Mesenchymal stem cell (in vitro differentiated cells and primary cell): ENCODE measurements at regions not wholly inside any gene's neighbourhood (a gene's known extent, or its start where the extent isn't known, plus 50 kb on each side); places are given as distances from the start of the nearest gene placed in this dataset.

Experiments used
- DNase-seq: peaks from one replicate; pipeline ENCODE4 v3.0.0-alpha.2; 2013
- H2AFZ ChIP-seq: one replicate; pipeline ENCODE4 v1.6.1; 2013; ENCODE audit warnings: low read depth, mild to moderate bottlenecking, control low read depth, inconsistent platforms, low read length, moderate library complexity
- H2AK5ac ChIP-seq: 2 replicates; pipeline ENCODE4 v1.6.1; 2013; ENCODE audit warnings: low read length, moderate library complexity, mild to moderate bottlenecking, inconsistent platforms; ENCODE audit not compliant: severe bottlenecking
- H2BK120ac ChIP-seq: one replicate; pipeline ENCODE4 v1.6.1; 2013; ENCODE audit warnings: low read depth, mild to moderate bottlenecking, inconsistent platforms, low read length, moderate library complexity
- H2BK12ac ChIP-seq, 2 experiments: one replicate each; pipeline ENCODE4 v1.6.1; 2013; ENCODE audit warnings: inconsistent platforms in 2 of 2, low read length in 2 of 2, mild to moderate bottlenecking in 2 of 2, moderate library complexity in 2 of 2, control low read depth in 1 of 2
- H2BK15ac ChIP-seq: one replicate; pipeline ENCODE4 v1.6.1; 2013; ENCODE audit warnings: mild to moderate bottlenecking, low read depth, inconsistent platforms; ENCODE audit not compliant: poor library complexity, severe bottlenecking
- H2BK5ac ChIP-seq: 2 replicates; pipeline ENCODE4 v1.6.1; 2013; ENCODE audit warnings: low read depth, mild to moderate bottlenecking, low read length, control low read depth, inconsistent platforms; ENCODE audit not compliant: poor library complexity, severe bottlenecking
- H3K14ac ChIP-seq, 2 experiments: one replicate each; pipeline ENCODE4 v1.6.1; 2013; ENCODE audit warnings: inconsistent platforms in 2 of 2, low read length in 2 of 2, control low read depth in 1 of 2, mild to moderate bottlenecking in 1 of 2, moderate library complexity in 1 of 2
- H3K18ac ChIP-seq, 2 experiments: one replicate each; pipeline ENCODE4 v1.6.1; 2013; ENCODE audit warnings: inconsistent platforms in 2 of 2, low read length in 2 of 2, control low read depth in 1 of 2, low read depth in 1 of 2, mild to moderate bottlenecking in 1 of 2
- H3K23ac ChIP-seq, 2 experiments: one replicate each; pipeline ENCODE4 v1.6.1; 2013; ENCODE audit warnings: inconsistent platforms in 2 of 2, low read length in 2 of 2, mild to moderate bottlenecking in 2 of 2, moderate library complexity in 2 of 2, control low read depth in 1 of 2
- H3K27ac ChIP-seq: 2 replicates; pipeline ENCODE4 v1.5.1; 2013; ENCODE audit warnings: mild to moderate bottlenecking, moderate library complexity, low read length, control low read depth, inconsistent platforms; ENCODE audit not compliant: poor library complexity, severe bottlenecking
- H3K27me3 ChIP-seq, 2 experiments: 2 replicates each; pipeline versions ENCODE4 v1.6.1 to v1.7.0; 2013; ENCODE audit warnings: low read length in 2 of 2, mild to moderate bottlenecking in 2 of 2, moderate library complexity in 2 of 2, control low read depth in 1 of 2, inconsistent platforms in 1 of 2; ENCODE audit not compliant: control insufficient read depth in 1 of 2, insufficient read depth in 1 of 2
- H3K36me3 ChIP-seq, 2 experiments: 2 replicates each; pipeline versions ENCODE4 v1.6.1 to v1.7.0; 2013; ENCODE audit warnings: low read length in 2 of 2, control low read depth in 1 of 2, inconsistent platforms in 1 of 2, low read depth in 1 of 2, mild to moderate bottlenecking in 1 of 2; ENCODE audit not compliant: insufficient read depth in 2 of 2, control insufficient read depth in 1 of 2
- H3K4ac ChIP-seq, 2 experiments: one replicate each; pipeline ENCODE4 v1.6.1; 2013; ENCODE audit warnings: inconsistent platforms in 2 of 2, low read length in 2 of 2, mild to moderate bottlenecking in 2 of 2, moderate library complexity in 2 of 2, control low read depth in 1 of 2, low read depth in 1 of 2
- H3K4me1 ChIP-seq: 2 replicates; pipeline ENCODE4 v1.6.1; 2013; ENCODE audit warnings: low read depth, low read length, control low read depth; ENCODE audit not compliant: control insufficient read depth, insufficient read depth
- H3K4me2 ChIP-seq: 2 replicates; pipeline ENCODE4 v1.6.1; 2013; ENCODE audit warnings: low read length, mild to moderate bottlenecking, inconsistent platforms; ENCODE audit not compliant: poor library complexity, severe bottlenecking
- H3K4me3 ChIP-seq, 2 experiments: 2 replicates each; pipeline versions ENCODE4 v1.5.1 to v1.7.0; 2013; ENCODE audit warnings: low read length in 2 of 2, mild to moderate bottlenecking in 2 of 2, control low read depth in 1 of 2, low read depth in 1 of 2; ENCODE audit not compliant: insufficient read depth in 1 of 2
- H3K79me1 ChIP-seq: replicated peaks from 2 replicates; pipeline ENCODE4 v1.6.1; 2013; ENCODE audit warnings: mild to moderate bottlenecking, control low read depth, low read length, inconsistent platforms; ENCODE audit not compliant: poor library complexity, severe bottlenecking
- H3K9ac ChIP-seq: 2 replicates; pipeline ENCODE4 v1.7.0; 2013; ENCODE audit warnings: mild to moderate bottlenecking, low read length, moderate library complexity
- H3K9me3 ChIP-seq: 2 replicates; pipeline ENCODE4 v1.7.0; 2013; ENCODE audit warnings: mild to moderate bottlenecking, low read length; ENCODE audit not compliant: control insufficient read depth
- H4K8ac ChIP-seq: one replicate; pipeline ENCODE4 v1.6.1; 2013; ENCODE audit warnings: inconsistent platforms, mild to moderate bottlenecking, low read length, moderate library complexity
- H4K91ac ChIP-seq: one replicate; pipeline ENCODE4 v1.6.1; 2013; ENCODE audit warnings: mild to moderate bottlenecking, low read length, inconsistent platforms
- WGBS: methylation state at CpG from one replicate; pipeline ENCODE4 v1.1.7; 2013; ENCODE audit warnings: mixed read lengths; 5-methylcytosine and 5-hydroxymethylcytosine counted together

DNA sequence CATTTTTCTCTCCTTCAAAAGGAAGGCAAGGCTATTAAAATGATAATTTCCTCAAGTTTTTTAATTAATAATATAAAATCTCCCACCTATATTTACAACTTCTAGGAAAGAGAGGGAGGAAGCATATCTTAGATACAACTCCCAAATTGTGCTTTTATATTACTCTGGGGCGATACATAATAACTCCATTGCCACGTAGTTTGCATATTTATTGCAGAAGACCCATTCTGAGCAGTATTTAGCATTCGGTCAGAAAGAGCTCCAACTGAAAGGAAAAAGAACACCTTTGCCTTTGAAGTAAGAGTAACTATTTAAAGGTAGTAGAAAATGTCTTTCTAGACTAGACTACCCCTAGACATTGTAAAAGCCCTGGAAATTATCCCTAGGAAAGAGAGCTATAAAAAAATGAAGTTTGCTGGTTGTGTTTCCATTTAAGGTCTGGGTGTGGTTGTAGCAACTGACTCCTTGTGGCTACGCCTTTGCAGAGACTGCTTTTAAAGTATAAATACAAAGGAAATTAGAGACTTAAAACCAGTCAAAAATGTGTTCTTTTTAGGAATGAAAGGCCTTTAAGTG, 566.1 kb downstream of the ZNF608 start:
- no peak for DNase-seq
- no peak overlapping the region for H2BK15ac ChIP-seq
- H2AFZ ChIP-seq = no peak overlapping the region
- H3K79me1 ChIP-seq = no peaks in the 10 kb centered on the region
- H2BK5ac ChIP-seq = no peak overlapping the region
- WGBS = 96% methylated on average over 4 of the region's 4 CpGs
- H3K4me1 ChIP-seq = no peaks in the 10 kb centered on the region
- no peaks in the 10 kb centered on the region for H3K27me3 ChIP-seq
- no peak overlapping the region for H3K4me3 ChIP-seq
- H3K9ac ChIP-seq = no peak overlapping the region
- H3K23ac ChIP-seq = no peak overlapping the region
- H4K91ac ChIP-seq = no peak overlapping the region
- no peak overlapping the region for H3K18ac ChIP-seq
- no peak overlapping the region for H2BK12ac ChIP-seq
- no peak overlapping the region for H3K4ac ChIP-seq
- H3K14ac ChIP-seq = no peak overlapping the region
- H3K9me3 ChIP-seq = peaks cover 3% of the 10 kb centered on the region
- no peak overlapping the region for H2BK120ac ChIP-seq
- H3K36me3 ChIP-seq = no peaks in the 10 kb centered on the region
- H3K4me2 ChIP-seq = no peak overlapping the region
- H2AK5ac ChIP-seq = no peak overlapping the region
- no peak overlapping the region for H3K27ac ChIP-seq
- no peak overlapping the region for H4K8ac ChIP-seq

DNA sequence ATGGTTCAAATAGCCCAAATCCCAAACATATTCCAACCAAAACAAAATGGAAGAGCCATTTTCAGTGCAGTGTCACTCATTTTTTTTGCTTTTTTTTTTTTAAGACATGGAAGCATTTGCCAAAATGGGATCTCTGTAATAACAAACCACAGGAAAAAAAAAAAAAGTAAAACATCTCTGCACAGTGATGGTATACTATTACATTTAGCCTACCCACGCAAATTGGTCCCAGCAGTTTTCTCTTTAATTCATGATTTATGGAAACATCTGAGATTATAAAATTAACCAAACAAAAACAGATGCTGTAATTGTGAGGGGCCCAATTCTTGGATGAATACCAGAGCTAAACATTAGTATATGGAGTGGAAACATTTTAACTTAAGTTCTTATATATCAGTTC, 566.6 kb downstream of the ZNF608 start:
- no peak overlapping the region for H3K14ac ChIP-seq
- H2BK12ac ChIP-seq = no peak overlapping the region
- no peak overlapping the region for H3K9ac ChIP-seq
- H3K18ac ChIP-seq = no peak overlapping the region
- H3K4me2 ChIP-seq = no peak overlapping the region
- H3K27ac ChIP-seq = no peak overlapping the region
- H3K27me3 ChIP-seq = no peaks in the 10 kb centered on the region
- no peak overlapping the region for H2BK120ac ChIP-seq
- no peaks in the 10 kb centered on the region for H3K4me1 ChIP-seq
- DNase-seq = no peak
- H3K4me3 ChIP-seq = no peak overlapping the region
- no peak overlapping the region for H2AFZ ChIP-seq
- H3K4ac ChIP-seq = no peak overlapping the region
- WGBS = no CpG with 5 or more reads among the region's 1 CpG
- no peaks in the 10 kb centered on the region for H3K79me1 ChIP-seq
- no peak overlapping the region for H2BK15ac ChIP-seq
- H3K36me3 ChIP-seq = no peaks in the 10 kb centered on the region
- no peak overlapping the region for H2AK5ac ChIP-seq
- H2BK5ac ChIP-seq = no peak overlapping the region
- H4K8ac ChIP-seq = no peak overlapping the region
- H3K23ac ChIP-seq = no peak overlapping the region
- H3K9me3 ChIP-seq = peaks cover 3% of the 10 kb centered on the region
- H4K91ac ChIP-seq = no peak overlapping the region

- Histone ChIP-seq H3K9me3 (peaks cover 11% of the 10 kb centered on the region), H3K9ac (no peak overlapping the region), H3K23ac (no peak overlapping the region), H3K79me1 (no peaks in the 10 kb centered on the region), H2BK15ac (no peak overlapping the region), H3K27me3 (no peaks in the 10 kb centered on the region), H3K4me1 (no peaks in the 10 kb centered on the region), H2BK12ac (no peak overlapping the region), H3K14ac (no peak overlapping the region), H3K18ac (no peak overlapping the region), H3K36me3 (no peaks in the 10 kb centered on the region), H4K8ac (no peak overlapping the region), H3K27ac (no peak overlapping the region), H2AK5ac (no peak overlapping the region), H4K91ac (no peak overlapping the region), H3K4me3 (no peak overlapping the region), H2BK120ac (no peak overlapping the region), H3K4ac (no peak overlapping the region), H2BK5ac (no peak overlapping the region), H3K4me2 (no peak overlapping the region), H2AFZ (no peak overlapping the region)
- DNase-seq = no peak
These were observed 568.4 kb downstream of the ZNF608 start for GRCh38 chr5:124178050-124178449.

DNA sequence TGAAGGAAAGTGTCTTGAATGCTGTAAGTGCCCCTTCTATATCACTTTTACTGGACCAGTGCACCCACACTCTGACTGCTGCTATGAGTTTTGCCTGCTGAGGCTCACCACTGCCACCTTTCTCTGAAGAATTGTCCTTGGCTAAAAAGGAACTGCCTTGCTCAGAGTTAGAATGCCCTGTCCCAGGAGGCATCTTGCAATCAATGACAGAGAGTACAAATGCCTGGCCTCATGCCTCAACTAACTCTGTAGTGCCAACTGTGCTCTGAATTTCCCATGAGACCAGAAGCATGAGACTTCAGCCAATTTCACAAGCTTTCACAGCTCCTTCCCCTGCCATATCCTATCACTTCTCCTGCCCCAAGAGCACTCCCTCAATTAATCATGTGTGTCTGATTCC, 569.7 kb downstream of the ZNF608 start:
- Histone ChIP-seq H3K4me1 (no peaks in the 10 kb centered on the region), H2BK15ac (no peak overlapping the region), H3K27ac (no peak overlapping the region), H3K18ac (no peak overlapping the region), H3K23ac (no peak overlapping the region), H3K14ac (no peak overlapping the region), H3K27me3 (no peaks in the 10 kb centered on the region), H2BK120ac (no peak overlapping the region), H3K4me3 (no peak overlapping the region), H2AFZ (no peak overlapping the region), H3K4me2 (no peak overlapping the region), H2AK5ac (no peak overlapping the region), H2BK12ac (no peak overlapping the region), H4K8ac (no peak overlapping the region), H3K79me1 (no peaks in the 10 kb centered on the region), H3K4ac (no peak overlapping the region), H3K9me3 (peaks cover 24% of the 10 kb centered on the region), H4K91ac (no peak overlapping the region), H2BK5ac (no peak overlapping the region), H3K36me3 (no peaks in the 10 kb centered on the region), H3K9ac (no peak overlapping the region)
- no peak for DNase-seq
